ENCODE measurements at regions not wholly inside any gene's neighbourhood (a gene's known extent, or its start where the extent isn't known, plus 50 kb on each side); places are given as distances from the start of the nearest gene placed in this dataset.
A peak's percentile ranks its signal among the peaks of the same experiment; 100 is the strongest.

- no peaks in the 10 kb centered on the region for H3K27me3 ChIP-seq (ENCODE audit: insufficient read depth)
- DNase-seq: peak; percentile 2
- no peak overlapping the region for H3K4me3 ChIP-seq (ENCODE audit: low read depth in 2 of 2, low read length in 1 of 2)
- CTCF ChIA-PET: interaction anchor here (0.7 kb wide), 1 partner anchor 10 kb away, joined by 3 read pairs; no protein-coding TSS in a partner anchor
- H3K9me2 ChIP-seq: no peaks in the 10 kb centered on the region
- H3K79me2 ChIP-seq (ENCODE audit: insufficient read depth): no peaks in the 10 kb centered on the region
- H3K27ac ChIP-seq (ENCODE audit: low read depth in 2 of 2, low read length in 1 of 2): no peak overlapping the region
- H2AFZ ChIP-seq (ENCODE audit: low read depth): no peak overlapping the region
- no peaks in the 10 kb centered on the region for H3K4me1 ChIP-seq (ENCODE audit: control insufficient read depth in 1 of 2, insufficient read depth in 2 of 2, low read depth in 1 of 2, low read length in 1 of 2)
- H3K4me2 ChIP-seq: no peak overlapping the region
- no peaks in the 10 kb centered on the region for H3K9me3 ChIP-seq
- H4K20me1 ChIP-seq (ENCODE audit: insufficient read depth): no peaks in the 10 kb centered on the region
- H3K36me3 ChIP-seq (replicated peaks in 1 of 2; ENCODE audit: control insufficient read depth in 1 of 2, insufficient read depth in 2 of 2, low read length in 1 of 2): no peaks in the 10 kb centered on the region
- H3F3A ChIP-seq (replicated peaks; ENCODE audit: insufficient read depth): no peaks in the 10 kb centered on the region
- no peak overlapping the region for H3K9ac ChIP-seq
- POLR2A ChIA-PET: no interaction called here
- peak; percentile 61 for TF ChIP-seq CTCF (IDR thresholded peaks at IDR 0.05)
- TF ChIP-seq TAF1 (IDR thresholded peaks at IDR 0.05; ENCODE audit: borderline replicate concordance, low read depth, low read length): no peak
- TF ChIP-seq MEF2A (IDR thresholded peaks at IDR 0.05; ENCODE audit: borderline replicate concordance, low read depth): no peak
- no peak for TF ChIP-seq YY1 (IDR thresholded peaks at IDR 0.05; ENCODE audit: low read depth)
Measured at GRCh38 chrX:144896323-144896722, 351.0 kb upstream of the SPANXN1 start.

GRCh38 chrX:144901521-144901920 is 345.8 kb upstream of the SPANXN1 start:
- Histone ChIP-seq H3K27me3 (ENCODE audit: insufficient read depth) (no peaks in the 10 kb centered on the region), H3K9me3 (no peaks in the 10 kb centered on the region), H3K27ac (ENCODE audit: low read depth in 2 of 2, low read length in 1 of 2) (no peak overlapping the region), H3K4me3 (ENCODE audit: low read depth in 2 of 2, low read length in 1 of 2) (no peak overlapping the region), H3K4me1 (ENCODE audit: control insufficient read depth in 1 of 2, insufficient read depth in 2 of 2, low read depth in 1 of 2, low read length in 1 of 2) (no peaks in the 10 kb centered on the region), H4K20me1 (ENCODE audit: insufficient read depth) (no peaks in the 10 kb centered on the region), H3K36me3 (replicated peaks in 1 of 2; ENCODE audit: control insufficient read depth in 1 of 2, insufficient read depth in 2 of 2, low read length in 1 of 2) (no peaks in the 10 kb centered on the region), H3K4me2 (no peak overlapping the region), H2AFZ (ENCODE audit: low read depth) (no peak overlapping the region), H3K9me2 (no peaks in the 10 kb centered on the region), H3F3A (replicated peaks; ENCODE audit: insufficient read depth) (no peaks in the 10 kb centered on the region), H3K79me2 (ENCODE audit: insufficient read depth) (no peaks in the 10 kb centered on the region), H3K9ac (no peak overlapping the region)
- DNase-seq: no peak
- ChIA-PET POLR2A (no interaction called here), CTCF (no interaction called here)
- 3% methylated on average over 3 of the region's 3 CpGs for WGBS (ENCODE audit: low lambda C conversion rate)
- TF ChIP-seq PBX3 (IDR thresholded peaks at IDR 0.05): no peak
- TF ChIP-seq USF1 (IDR thresholded peaks at IDR 0.05; ENCODE audit: borderline replicate concordance, low read depth): no peak
- TF ChIP-seq CTCF (IDR thresholded peaks at IDR 0.05): no peak
- no peak for TF ChIP-seq RAD21 (IDR thresholded peaks at IDR 0.05; ENCODE audit: low read length)
- TF ChIP-seq REST (IDR thresholded peaks at IDR 0.05; ENCODE audit: low read depth, low read length): no peak
- TF ChIP-seq SIN3A (IDR thresholded peaks at IDR 0.05; ENCODE audit: borderline replicate concordance, low read depth, low read length): no peak
- TF ChIP-seq NRF1 (IDR thresholded peaks at IDR 0.05; ENCODE audit: low read depth, low read length): no peak
- TF ChIP-seq NFIC (IDR thresholded peaks at IDR 0.05; ENCODE audit: borderline replicate concordance): no peak
- no peak for TF ChIP-seq GATA2 (CRISPR knock-in tag; IDR thresholded peaks at IDR 0.05)
- no peak for TF ChIP-seq MAX (IDR thresholded peaks at IDR 0.05; ENCODE audit: low read depth)
- no peak for TF ChIP-seq MEF2A (IDR thresholded peaks at IDR 0.05; ENCODE audit: borderline replicate concordance, low read depth)
- TF ChIP-seq GABPA (IDR thresholded peaks at IDR 0.05; ENCODE audit: low read depth): no peak
- TF ChIP-seq POLR2AphosphoS5 (IDR thresholded peaks at IDR 0.05; ENCODE audit: low read depth, low read length): no peak
- TF ChIP-seq TAF1 (IDR thresholded peaks at IDR 0.05; ENCODE audit: borderline replicate concordance, low read depth, low read length): no peak
- no peak for TF ChIP-seq RFX5 (IDR thresholded peaks at IDR 0.05; ENCODE audit: low read length)
- no peak for TF ChIP-seq EZH2phosphoT487 (IDR thresholded peaks at IDR 0.05; ENCODE audit: borderline replicate concordance, low read depth)
- TF ChIP-seq FOXJ3 (CRISPR knock-in tag; IDR thresholded peaks at IDR 0.05): no peak
- TF ChIP-seq RCOR1 (IDR thresholded peaks at IDR 0.05; ENCODE audit: low read length): no peak

All from SK-N-SH (cell line).